Left renal cortex interstitium (tissue), 4 donors: ENCODE measurements at regions not wholly inside any gene's neighbourhood (a gene's known extent, or its start where the extent isn't known, plus 50 kb on each side); places are given as distances from the start of the nearest gene placed in this dataset.

Source experiments
- DNase-seq, 4 donors: peaks; one replicate each; pipeline ENCODE4 v3.0.0-alpha.2; 2013; ENCODE audit warnings: low read depth in 4 of 4, low spot score in 2 of 4, missing footprints in 1 of 4

- DNase-seq: no peak
Observed at GRCh38 chr18:8942909-8943545, 159.5 kb upstream of the NDUFV2 start.

- no peak for DNase-seq
Observed at GRCh38 chr18:8943900-8944870, 158.3 kb upstream of the NDUFV2 start.

- no peak for DNase-seq
Observed at GRCh38 chr18:8944871-8945245, 157.6 kb upstream of the NDUFV2 start.

- no peak for DNase-seq
Observed at GRCh38 chr18:8945514-8945913, 157.0 kb upstream of the NDUFV2 start.

- DNase-seq: no peak
Observed at GRCh38 chr18:8946066-8946838, 156.2 kb upstream of the NDUFV2 start.

- DNase-seq: no peak
Observed at GRCh38 chr18:8947566-8947965, 154.9 kb upstream of the NDUFV2 start.

- no peak for DNase-seq
Observed at GRCh38 chr18:8948011-8948410, 154.5 kb upstream of the NDUFV2 start.

GRCh38 chr18:8948471-8949149 lies 153.9 kb upstream of the NDUFV2 start:
- DNase-seq: no peak

GRCh38 chr18:8949206-8949605 lies 153.3 kb upstream of the NDUFV2 start:
- DNase-seq: no peak

GRCh38 chr18:8951491-8951890 lies 151.0 kb upstream of the NDUFV2 start:
- no peak for DNase-seq

- DNase-seq: no peak
Observed at GRCh38 chr18:8952174-8952573, 150.3 kb upstream of the NDUFV2 start.

GRCh38 chr18:8952769-8953760 lies 149.4 kb upstream of the NDUFV2 start:
- no peak for DNase-seq

GRCh38 chr18:8957731-8958130 lies 144.8 kb upstream of the NDUFV2 start:
- no peak for DNase-seq

- DNase-seq: no peak
Observed at GRCh38 chr18:8958660-8959059, 143.8 kb upstream of the NDUFV2 start.

GRCh38 chr18:8959551-8960135 lies 142.9 kb upstream of the NDUFV2 start:
- DNase-seq: no peak

GRCh38 chr18:8960740-8961657 lies 141.5 kb upstream of the NDUFV2 start:
- DNase-seq: no peak

GRCh38 chr18:8962192-8962779 lies 140.2 kb upstream of the NDUFV2 start:
- DNase-seq: no peak
